UCSD-AML1 (cell line): ENCODE measurements at regions not wholly inside any gene's neighbourhood (a gene's known extent, or its start where the extent isn't known, plus 50 kb on each side); places are given as distances from the start of the nearest gene placed in this dataset.
"Not testable (repeated sequence)": the region's sequence is repeated elsewhere in the genome, so short reads cannot be mapped to it uniquely, and the experiment has no call there.

ENCODE experiments used
- DNase-seq: peaks from one replicate; lab custom pipeline; 2025; ENCODE audit not compliant: unreplicated experiment; lab: John Stamatoyannopoulos, UW

DNA sequence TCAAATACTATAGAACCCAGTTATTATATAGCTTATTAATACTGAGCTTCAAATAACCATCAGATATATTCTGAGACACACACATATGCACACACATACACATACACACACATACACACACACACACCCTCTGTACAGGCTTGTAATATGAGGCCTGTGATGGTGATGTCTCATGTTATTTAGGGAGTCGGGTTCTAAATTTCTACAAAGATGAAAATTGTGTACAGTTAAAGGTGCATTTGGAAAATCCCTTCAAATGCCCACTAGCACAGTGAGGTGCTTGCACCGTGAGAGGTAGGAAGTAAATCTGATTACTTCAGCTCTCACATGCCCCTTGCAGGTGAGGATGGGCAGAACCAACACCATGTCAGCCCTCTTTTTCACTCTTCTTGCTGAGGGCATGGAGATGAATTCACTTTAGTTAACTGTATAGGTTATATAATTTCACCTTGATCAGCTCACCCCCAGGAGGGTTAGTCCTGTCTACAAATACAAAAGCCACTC, 294.5 kb upstream of the PROK2 start:
- no peak for DNase-seq

DNA sequence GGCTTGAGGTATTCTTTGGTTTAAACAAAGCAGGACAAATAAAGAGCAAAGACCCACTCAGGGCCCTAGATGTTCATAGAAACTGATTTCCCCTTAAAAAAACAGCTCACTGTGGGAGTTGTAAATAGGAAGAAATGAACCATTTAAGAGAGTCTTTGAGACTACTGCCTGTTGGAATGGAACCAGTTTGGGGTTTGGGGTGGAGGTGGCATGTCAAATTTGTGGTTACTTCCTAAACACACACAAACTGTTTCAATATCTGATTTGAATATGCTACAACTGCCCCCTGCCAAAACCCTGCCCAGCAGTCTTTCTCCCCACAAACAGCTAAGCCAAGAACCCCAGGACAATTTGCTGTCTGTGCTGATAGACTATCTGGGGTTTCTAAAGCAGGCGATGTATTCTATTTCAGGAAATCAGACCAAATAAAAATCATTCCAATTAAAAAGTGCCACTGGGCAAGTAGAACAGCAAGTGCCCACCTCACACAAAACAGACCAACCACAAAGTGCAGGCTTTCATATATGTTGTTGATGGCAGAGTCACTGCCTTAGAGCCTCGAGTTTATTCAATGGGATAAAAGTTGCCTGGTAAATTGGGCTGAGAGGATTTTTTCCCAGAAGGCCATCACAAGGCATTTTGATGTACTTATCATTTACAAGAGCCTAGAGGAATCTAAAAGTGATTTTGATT, 293.9 kb upstream of the PROK2 start:
- DNase-seq: no peak

DNA sequence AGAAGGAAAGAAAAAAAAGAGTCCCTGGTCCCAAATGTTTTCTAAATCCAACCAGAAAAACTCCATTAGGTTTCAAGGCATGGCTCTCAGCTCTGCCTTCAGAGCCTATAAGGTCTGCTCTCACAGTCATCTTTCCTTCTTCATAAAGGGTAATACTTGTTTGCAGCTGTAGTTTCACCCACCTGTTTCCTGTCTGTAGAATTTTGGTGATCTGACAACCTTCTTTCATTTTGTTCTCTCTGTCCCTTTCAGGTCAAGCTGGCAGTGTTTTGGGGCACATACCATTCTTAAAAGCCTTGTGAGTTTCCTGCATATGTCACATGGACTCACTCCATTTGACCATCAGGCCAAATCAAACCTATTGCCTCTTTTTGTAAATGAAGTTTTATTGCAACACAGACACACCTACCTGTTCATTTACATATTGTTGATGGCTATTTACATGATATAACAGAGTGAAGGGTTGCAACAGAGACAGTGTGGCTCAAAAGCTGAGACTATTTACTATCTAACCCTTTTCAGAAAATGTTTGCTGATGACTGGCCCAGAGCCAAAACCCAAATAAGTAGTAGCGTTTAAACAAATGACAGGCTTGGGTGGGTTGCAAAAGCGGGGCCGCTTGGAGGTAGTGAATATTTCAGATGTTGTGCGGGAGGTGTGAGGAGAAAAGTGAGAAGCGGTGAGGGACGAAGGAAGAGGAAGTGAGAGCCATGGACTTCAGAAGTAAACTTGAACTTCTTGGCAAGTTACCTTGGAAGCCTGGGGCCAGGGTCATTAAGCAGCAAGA, 292.7 kb upstream of the PROK2 start:
- no peak for DNase-seq

DNA sequence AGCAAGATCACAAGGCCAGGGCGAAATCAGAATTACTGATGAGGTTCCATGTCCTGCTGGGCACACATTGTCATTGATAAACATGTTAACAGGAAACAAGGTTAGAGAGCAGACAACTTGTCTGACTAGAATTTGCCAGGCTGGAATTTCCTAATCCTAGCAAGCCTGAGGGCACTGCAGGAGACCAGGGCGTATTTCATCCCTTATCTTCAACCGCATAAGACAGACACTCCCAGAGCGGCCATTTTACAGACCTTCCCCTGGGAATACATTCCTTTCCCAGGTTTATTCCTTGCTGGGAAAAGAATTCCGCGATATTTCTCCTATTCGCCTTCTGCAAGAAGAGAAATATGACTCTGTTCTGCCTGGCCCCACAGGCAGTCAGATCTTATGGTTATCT, 290.9 kb upstream of the PROK2 start:
- DNase-seq: not testable (repeated sequence)

DNA sequence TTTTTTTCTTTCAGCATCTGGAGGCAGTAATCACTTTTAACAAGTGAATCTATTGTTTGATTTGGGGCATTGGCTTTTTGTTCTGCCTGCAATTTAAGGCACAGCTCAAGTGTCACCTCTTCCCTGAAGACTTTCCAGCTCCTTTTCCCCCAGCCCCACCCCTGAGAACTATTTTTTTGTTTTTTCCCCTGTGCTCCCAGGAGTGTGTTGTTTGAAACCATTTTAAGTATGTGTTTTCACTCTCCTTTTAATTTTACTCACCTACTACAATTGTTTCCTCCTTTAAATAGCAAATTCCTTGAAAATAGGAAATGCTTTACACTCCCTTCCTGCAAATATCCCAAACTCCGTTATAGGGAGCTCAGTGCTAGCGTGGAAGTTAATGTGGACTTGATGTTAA, 286.7 kb upstream of the PROK2 start:
- DNase-seq: no peak

DNA sequence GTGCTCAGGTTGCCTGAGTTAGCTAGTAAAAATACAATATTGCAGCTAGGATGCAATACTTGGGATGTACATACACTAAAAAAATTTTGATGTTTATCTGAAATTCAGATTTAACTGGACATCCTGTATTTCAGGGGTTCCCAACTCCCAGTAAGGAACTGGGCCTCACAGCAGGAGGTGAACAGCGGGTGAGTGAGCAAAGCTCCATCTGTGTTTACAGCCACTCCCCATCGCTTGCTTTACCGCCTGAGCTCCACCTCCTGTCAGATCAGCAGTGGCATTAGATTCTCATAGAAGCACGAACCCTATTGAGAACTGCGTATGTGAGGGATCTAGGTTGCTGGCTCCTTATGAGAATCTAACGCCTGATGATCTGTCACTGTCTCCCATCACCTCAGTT, 285.1 kb upstream of the PROK2 start:
- DNase-seq: no peak

DNA sequence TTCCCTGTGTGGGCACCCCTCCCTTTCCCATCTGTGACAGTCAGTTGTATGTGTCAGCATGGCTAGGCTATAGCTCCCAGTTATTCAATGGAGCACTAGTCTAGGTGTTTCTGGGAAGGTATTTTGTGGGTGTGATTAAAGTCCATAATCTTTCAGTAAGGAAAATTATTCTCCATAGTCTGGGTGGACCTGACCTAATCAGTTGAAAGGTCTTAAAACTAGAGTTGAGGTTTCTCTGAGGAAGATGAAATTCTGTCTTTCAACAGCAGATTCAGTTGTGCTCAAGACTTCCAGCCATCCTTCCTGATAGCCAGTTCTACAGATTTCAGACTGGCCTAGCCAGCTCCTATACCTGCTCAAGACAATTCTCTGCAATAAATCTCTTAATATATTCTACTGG, 284.6 kb upstream of the PROK2 start:
- no peak for DNase-seq

DNA sequence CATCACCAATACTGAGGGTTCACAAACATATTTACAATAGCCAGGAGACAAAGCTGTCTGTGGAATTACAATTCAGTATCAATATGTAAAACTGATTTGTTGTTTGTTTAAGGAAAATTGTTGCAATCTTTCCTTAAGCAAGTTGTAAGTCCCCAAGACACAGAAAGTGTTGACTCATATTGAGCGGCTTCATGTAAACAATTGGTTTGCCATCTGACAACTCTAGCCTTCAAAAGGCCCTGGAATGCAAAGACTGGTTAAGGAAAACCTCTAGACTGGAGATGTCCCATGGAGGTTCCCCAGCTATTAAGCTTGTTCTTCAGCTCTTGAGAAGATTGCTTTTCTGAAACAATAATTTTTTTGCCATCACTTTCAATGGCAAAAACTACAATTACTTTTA, 283.7 kb upstream of the PROK2 start:
- DNase-seq: no peak

DNA sequence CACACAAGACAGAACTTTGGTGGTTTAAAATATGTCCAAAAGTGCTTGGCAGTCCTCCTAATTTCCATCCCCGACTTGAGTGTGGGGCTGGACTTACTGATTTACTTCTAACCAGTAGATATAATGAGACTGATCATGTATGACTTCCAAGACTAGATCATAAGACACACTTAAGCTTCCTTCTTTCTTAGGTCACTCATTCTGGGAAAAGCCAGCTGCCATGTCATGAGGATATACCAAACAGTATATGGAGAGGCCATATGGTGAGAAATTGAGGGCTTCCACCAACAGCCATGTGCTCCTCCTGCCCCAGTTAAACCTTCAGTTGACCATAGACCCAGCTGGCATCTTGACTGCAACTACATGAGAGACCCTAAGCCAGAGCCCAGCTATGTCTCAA, 282.8 kb upstream of the PROK2 start:
- DNase-seq: no peak

DNA sequence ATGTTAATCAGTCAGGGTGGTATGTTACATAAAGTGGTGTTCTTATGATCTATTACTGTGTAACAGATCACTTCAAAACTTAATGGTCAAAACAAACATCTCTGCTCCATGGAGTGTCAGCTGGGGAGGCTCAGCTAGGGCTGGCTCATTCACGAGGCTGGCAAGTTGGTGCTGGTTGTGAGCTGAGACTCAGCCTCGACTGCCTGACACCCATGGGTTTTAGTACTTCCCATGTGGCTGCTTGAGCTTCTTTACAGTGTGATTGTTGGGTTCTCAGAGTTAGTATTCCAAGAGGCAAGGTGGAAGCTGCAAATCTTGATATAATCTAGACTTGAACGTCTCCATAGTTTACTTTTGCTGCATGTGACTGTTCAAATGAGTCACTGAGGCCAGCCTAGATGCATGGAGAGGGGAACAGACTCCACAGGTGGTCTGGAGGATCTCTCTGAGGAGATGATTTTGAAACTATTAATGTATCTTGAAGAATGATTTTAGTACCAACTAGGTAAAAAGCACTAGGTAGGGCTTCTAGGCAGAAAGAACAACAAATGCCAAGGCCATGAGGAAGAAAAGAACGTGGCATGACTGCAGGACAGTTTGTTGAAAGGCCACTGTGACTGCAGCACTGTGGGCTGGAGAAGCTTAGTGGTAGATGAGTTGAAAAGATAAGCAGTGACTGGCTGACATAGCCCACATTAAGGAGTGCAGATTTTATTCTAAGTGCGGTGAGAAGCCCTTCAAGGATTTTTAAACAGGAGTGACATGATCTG, 281.1 kb upstream of the PROK2 start:
- no peak for DNase-seq

DNA sequence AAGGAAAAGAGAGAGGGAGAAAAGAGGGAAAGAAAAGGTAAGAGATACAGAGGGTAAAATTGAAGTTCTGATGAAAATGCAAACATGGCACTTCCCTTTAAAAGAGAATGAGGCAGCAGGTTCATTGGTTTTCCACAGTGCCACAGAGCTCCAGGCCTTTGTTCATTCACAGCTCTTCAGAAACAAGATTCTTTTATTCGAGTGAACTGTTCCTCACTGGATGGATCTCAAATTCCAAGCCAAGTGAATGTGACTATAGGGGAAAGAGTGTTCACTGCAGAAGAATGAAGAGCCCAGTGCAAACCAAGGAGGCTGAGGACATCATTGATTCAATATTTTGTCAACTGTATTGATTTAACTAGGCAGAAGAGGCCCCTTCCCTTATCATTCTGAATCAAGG, 280.3 kb upstream of the PROK2 start:
- no peak for DNase-seq

DNA sequence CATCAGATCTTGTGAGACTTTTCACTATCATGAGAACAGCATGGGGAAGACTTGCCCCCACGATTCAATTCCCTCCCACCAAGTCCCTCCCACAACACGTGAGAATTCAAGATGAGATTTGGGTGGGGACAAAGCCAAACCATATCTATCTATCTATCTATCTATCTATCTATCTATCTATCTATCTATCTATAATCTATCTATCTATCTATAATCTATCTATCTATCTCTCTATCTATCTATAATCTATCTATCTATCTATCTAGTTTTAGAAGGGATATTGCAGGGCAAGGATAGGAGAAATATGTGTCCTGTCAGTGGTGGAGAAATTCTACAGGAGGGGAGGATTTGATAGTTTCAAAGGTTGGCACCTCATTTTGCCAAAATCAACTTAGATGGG, 279.8 kb upstream of the PROK2 start:
- DNase-seq: not testable (repeated sequence)

DNA sequence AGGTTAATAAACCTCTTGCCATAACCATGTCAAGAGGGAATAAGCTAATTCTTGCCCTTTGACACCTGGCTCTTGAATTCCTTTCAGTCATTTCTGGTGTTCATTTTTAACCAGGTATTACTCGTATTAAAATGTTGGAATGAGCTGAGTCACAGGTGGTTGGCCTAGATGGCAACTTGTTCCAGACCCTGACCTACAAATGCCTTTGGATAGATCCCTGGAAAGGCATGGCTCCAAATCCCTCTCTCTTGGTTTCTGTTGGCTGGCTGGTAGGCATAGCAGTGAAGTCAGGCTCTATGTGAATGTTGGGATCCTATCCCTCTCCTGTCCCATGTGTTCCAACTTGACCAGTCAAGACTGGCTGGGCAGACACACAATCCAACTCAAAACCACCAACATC, 277.1 kb upstream of the PROK2 start:
- no peak for DNase-seq

DNA sequence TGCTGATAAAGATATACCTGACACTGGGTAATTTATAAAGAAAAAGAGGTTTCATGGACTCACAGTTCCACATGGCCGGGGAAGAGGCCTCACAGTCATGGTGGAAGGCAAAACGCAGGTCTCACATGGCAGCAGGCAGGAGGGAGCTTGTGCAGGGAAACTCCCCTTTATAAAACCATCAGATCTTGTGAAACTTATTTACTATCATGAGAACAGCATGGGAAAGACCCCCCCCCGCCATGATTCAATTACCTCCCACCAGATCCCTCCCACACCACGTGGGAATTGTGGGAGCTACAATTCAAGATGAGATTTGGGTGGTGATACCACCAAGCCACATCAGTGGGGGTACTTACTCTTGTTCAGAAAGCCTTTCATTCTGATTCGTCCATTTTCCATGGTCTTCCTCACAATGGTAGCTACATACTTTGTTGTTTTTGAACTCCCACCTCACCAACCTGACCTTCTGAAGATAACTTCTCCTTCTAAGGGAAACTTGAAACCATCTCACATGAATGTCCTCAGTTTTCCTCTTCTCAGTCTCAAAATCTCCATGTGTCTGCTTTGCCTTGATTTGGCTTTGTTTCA, 275.6 kb upstream of the PROK2 start:
- no peak for DNase-seq

DNA sequence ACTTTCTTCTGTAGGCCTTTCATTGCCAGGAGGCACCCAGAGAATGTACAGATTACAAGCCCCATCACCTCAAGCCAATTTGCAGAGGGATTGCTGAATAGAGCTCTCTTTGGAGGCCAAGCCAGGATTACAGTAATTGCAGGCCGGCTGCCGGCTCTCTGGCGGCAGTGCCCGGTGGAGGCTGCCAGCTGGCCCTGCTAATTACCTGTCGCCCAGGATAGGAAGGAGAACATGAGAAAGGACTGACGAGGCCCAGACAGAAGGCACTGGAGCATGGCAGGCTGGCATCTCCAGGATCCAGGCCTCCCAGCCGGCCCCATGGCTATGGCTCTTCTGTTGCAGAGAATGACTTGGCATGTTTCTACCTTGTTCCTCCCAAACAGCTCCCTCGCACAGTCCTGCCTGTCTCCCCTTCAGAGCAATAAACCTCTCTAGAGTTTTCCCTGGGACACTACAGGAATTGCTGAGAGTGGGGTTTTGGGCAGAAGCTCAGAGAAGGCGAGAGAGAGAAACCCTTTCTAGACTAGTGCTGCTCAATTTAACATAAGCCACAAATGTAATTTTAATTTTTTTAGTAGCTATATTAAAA, 273.6 kb upstream of the PROK2 start:
- no peak for DNase-seq

DNA sequence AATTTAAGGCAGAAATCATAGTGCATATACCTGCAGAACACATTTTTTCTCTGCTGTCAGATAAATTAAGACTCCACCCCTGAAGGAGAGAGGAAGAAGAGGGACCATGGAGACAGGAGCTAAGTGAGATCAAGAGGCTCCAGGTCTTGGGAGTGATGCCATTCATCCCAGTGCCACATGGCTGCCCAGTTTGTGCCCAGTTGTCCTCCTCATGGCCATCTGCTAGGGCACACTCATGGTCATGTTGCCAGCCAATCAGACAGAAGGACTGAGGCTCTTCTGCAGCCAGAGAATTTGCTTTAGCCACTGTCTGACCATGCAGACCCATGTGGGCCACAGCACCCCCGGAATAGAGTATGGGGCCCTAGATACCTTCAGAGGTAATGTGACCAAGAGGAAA, 270.5 kb upstream of the PROK2 start:
- no peak for DNase-seq

DNA sequence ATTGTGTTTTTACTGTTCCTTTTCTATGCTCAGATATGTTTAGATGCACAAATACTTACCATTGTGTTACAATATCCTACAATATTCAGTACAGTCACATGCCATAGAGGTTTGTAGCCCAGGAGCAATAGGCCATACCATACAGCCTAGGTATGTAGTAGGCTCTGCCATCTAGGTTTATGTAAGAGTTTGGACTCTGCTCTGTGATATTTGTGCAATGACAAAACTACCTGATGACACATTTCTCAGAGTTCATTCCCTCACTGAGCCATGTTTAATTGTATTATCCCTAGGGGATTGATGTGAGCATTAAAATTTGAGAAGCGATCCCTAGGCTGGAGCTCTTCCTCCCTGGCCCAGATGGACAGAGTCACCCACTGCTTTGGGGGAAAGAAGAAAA, 270.0 kb upstream of the PROK2 start:
- no peak for DNase-seq

DNA sequence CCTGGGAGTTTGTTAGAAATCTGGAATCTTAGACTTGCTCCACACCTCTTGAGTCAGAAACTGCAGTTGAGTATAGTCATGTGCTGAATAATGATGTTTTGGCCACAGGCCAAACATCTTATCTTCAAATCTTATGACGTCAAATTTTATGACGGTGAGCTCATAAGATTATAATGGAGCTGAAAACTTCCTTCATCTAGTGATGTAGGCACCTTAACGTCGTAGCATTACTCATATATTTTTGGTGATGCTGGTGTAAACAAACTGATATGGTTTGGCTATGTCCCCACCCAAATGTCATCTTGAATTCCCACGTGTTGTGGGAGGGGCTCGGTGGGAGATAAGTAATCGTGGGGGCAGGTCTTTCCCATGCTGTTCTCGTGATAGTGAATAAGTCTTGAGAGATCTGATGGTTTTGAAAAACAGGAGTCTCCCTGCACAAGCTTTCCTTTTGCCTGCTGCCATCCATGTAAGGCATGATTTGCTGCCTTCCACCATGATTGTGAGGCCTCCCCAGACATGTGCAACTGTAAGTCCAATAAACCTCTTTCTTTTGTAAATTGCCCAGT, 268.0 kb upstream of the PROK2 start:
- DNase-seq: no peak

DNA sequence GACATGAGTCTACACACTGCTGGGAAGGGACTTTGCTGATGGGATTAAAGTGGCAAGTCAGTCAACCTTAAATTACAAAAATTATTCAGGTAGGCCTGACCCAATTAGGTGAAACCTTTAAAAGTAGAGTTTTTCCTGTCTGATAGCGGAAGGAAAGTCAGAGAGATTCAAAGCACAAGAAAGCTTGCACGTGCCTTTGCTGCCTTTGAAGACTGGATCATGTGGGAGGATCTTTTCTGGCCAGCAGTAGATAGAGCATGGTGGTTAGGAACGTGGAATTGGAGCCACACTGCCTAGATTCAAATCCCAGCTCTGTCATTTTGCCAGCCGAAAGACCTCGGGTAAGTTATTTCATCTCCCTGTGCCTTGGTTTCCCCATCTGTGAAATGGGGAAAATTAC, 265.8 kb upstream of the PROK2 start:
- no peak for DNase-seq

DNA sequence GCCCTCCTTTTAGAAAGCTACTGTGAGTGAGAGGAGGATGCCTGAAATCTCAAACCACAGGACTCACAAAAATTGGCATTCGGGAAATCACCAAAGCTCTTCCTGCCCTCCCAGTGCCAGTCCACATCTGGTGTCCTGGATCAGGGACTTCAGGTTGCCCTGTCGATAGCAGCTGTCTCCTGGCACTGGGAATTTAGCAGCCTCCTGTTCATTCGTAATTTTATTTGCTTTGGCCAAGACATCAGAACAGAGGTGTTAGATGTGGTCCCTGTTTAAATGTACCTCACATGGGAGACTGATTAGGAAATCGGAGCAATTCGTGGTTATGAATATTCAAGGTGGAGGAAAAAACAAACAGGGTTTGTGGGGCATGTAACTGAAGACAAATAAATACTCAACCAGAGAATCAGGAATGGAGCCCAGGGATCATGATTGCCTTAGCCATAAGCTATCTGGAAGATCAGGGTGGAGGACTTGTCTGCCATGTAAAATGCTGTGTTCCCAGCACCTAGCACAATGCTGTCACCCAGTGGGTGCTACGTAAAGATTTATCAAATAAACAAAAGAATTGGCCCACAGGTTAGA, 265.2 kb upstream of the PROK2 start:
- DNase-seq: no peak
